ENCODE measurements at regions not wholly inside any gene's neighbourhood (a gene's known extent, or its start where the extent isn't known, plus 50 kb on each side); places are given as distances from the start of the nearest gene placed in this dataset.

GRCh38 chr16:73426433-73427160 is 378.7 kb upstream of the ZFHX3 start:
- TF ChIP-seq CTCF (conservative IDR thresholded peaks at IDR 0.05 in 1 of 2, IDR thresholded peaks at IDR 0.05 in 1 of 2; ENCODE audit: extremely low read depth in 1 of 2, insufficient read depth in 1 of 2, low read depth in 1 of 2, low read length in 2 of 2) (no peak), EZH2 (IDR thresholded peaks at IDR 0.05; ENCODE audit: borderline replicate concordance, low read length) (no peak)

All from mammary epithelial cell (primary cell).